IgD-negative memory B cell (primary cell): ENCODE measurements at regions not wholly inside any gene's neighbourhood (a gene's known extent, or its start where the extent isn't known, plus 50 kb on each side); places are given as distances from the start of the nearest gene placed in this dataset.

Experiments used
- H3K27ac Mint-ChIP-seq, 3 donors: one replicate each; pipeline ENCODE4 v1.8.0; 2020 to 2022; ENCODE audit warnings: mild to moderate bottlenecking in 3 of 3, mixed read lengths in 3 of 3, moderate library complexity in 1 of 3
- H3K27me3 Mint-ChIP-seq: one replicate; pipeline ENCODE4 v1.8.0; 2021; ENCODE audit warnings: mixed read lengths
- H3K36me3 Mint-ChIP-seq: one replicate; pipeline ENCODE4 v1.8.0; 2020; ENCODE audit warnings: mild to moderate bottlenecking, mixed read lengths
- H3K4me1 Mint-ChIP-seq, 3 donors: one replicate each; pipeline ENCODE4 v1.8.0; 2020 to 2022; ENCODE audit warnings: mixed read lengths in 3 of 3, mild to moderate bottlenecking in 1 of 3
- H3K4me3 Mint-ChIP-seq, 4 donors: one replicate each; pipeline ENCODE4 v1.8.0; 2020 to 2022; ENCODE audit warnings: mild to moderate bottlenecking in 4 of 4, mixed read lengths in 4 of 4, moderate library complexity in 3 of 4
- H3K9me3 Mint-ChIP-seq, 3 donors: one replicate each; pipeline ENCODE4 v1.8.0; 2020 to 2021; ENCODE audit warnings: mixed read lengths in 3 of 3, mild to moderate bottlenecking in 1 of 3

DNA sequence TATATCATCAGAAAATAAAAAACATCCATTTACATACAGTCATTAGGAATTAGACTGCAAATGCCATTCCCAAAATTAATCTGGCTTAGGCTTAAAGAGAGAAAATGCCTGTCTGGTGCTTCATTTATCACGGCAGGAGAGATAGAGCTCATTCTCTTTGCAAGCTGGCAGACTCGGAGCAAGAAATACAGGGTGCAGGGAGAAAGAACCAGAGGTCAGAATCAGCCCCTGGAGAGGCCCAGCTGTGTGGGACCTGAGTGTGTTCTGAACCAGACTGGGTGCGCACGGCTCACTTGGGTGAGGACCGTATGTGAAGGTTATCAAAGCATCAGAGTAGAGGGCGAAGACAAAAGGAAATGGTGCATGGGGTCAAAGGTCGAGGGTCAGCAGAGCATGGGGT is 227.8 kb downstream of the ACKR3 start:
- H3K27ac Mint-ChIP-seq, result peak overlapping the region in 1 of 3 donors; percentile 65
- H3K9me3 Mint-ChIP-seq, result peaks cover 0 to 6% (median 2%) of the 10 kb centered on the region in 3 donors
- no peaks in the 10 kb centered on the region for H3K4me1 Mint-ChIP-seq
- no peaks in the 10 kb centered on the region for H3K36me3 Mint-ChIP-seq
- H3K4me3 Mint-ChIP-seq, result no peak overlapping the region
- peaks cover 3% of the 10 kb centered on the region for H3K27me3 Mint-ChIP-seq

DNA sequence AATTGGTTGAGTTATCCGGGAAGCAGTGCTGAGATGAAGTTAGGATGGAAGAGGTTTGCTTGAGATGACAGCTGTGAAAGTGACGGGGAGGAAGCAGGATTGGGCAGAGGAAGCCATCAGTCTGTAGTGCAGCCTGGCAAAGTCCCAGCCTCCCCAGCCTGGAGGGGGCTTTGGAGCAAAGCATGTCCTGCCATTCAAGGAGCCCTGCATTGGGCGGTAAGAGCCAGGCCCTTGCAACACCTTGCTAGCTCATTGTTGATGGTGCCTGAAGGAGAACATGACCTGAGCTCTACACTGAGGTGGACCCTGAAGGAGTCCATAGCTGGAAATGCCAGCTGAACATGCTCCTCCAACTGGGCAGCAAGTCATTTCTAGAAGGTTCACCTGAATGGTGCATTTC is 228.9 kb downstream of the ACKR3 start:
- Mint-ChIP-seq H3K27ac (no peak overlapping the region), H3K9me3 (peaks cover 0 to 6% (median 2%) of the 10 kb centered on the region in 3 donors)

DNA sequence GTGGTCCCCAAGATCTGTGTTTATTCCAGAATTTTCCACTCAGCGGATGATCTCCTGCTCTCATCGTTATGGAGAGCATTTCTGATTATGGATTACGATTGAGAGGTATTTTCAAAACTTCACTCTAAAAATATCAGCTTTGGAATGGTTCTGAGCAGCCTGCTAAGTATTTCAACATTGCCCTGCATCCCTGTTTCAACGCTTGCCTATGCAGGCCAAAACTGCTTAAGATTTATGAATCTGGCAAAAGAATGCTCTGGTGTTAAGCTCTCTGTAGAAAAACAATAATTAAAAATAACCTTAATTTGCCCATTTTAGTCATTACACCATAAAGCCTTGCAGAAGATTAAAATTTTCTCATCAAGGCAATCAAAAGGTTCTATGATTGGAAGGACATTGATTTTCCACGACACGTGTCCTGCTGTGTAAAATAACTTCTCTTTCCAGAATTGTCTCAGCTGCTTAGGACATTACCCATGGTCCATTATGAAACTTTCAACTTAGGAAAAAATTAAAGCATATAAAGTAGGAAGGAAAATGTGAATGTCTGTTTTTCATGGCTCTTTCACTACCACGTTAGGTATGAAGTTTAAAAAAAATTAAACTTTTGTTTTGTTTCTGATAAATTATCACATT is 229.9 kb downstream of the ACKR3 start:
- H3K36me3 Mint-ChIP-seq, result no peaks in the 10 kb centered on the region
- H3K4me3 Mint-ChIP-seq, result no peak overlapping the region
- peaks cover 0 to 6% (median 2%) of the 10 kb centered on the region in 3 donors for H3K9me3 Mint-ChIP-seq
- no peaks in the 10 kb centered on the region for H3K4me1 Mint-ChIP-seq
- no peak overlapping the region for H3K27ac Mint-ChIP-seq
- peaks cover 6% of the 10 kb centered on the region for H3K27me3 Mint-ChIP-seq

More for the DNA sequence above, 228.9 kb downstream of the ACKR3 start:
- H3K36me3 Mint-ChIP-seq, result no peaks in the 10 kb centered on the region
- peaks cover 5% of the 10 kb centered on the region for H3K27me3 Mint-ChIP-seq
- H3K4me1 Mint-ChIP-seq, result no peaks in the 10 kb centered on the region
- no peak overlapping the region for H3K4me3 Mint-ChIP-seq

DNA sequence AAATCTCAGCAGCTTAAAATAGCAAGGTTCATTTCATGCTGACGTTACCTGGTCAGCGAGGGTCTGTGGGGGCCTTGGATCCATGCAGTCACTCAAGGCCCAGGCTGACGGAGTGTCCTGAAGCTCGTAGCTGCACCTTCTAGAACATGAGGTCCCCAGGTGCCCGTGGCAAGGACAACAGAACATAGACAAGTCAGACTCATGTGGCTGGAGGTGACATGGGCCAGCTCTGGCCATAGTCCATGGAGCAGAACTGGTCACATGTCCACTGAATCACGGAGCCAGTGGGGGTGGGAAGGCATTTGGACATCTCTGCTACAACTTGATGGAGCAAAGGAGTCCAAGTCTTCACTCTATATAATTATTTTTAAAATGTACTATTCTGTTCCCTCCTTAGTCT is 233.2 kb downstream of the ACKR3 start:
- Mint-ChIP-seq H3K27ac (no peak overlapping the region), H3K4me1 (no peaks in the 10 kb centered on the region), H3K9me3 (peaks cover 0 to 6% (median 2%) of the 10 kb centered on the region in 3 donors), H3K36me3 (no peaks in the 10 kb centered on the region), H3K27me3 (peaks cover 6% of the 10 kb centered on the region), H3K4me3 (no peak overlapping the region)

DNA sequence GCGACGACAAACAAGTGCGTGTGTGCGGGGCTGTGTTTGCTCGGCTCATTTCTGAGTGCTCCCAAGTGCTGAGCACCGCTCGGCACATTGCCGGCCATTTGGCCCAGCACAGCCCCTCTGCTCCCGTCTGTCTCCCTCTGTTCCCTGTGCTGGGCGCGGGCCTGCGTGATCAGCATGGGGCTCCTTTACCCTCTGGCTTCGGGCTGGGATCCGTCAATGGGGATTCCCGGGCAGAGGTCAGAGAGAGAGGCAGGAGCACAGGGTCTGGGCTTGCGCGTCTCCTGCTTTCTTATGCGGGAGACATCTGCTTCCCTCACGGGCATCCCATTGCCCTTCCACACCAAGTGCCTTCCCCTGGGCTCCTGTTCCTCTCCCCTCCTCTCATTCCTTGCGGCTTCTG is 234.0 kb downstream of the ACKR3 start:
- Mint-ChIP-seq H3K36me3 (no peaks in the 10 kb centered on the region), H3K4me3 (no peak overlapping the region), H3K27me3 (peaks cover 3% of the 10 kb centered on the region), H3K27ac (no peak overlapping the region), H3K9me3 (peaks cover 0 to 5% (median 2%) of the 10 kb centered on the region in 3 donors), H3K4me1 (no peaks in the 10 kb centered on the region)

DNA sequence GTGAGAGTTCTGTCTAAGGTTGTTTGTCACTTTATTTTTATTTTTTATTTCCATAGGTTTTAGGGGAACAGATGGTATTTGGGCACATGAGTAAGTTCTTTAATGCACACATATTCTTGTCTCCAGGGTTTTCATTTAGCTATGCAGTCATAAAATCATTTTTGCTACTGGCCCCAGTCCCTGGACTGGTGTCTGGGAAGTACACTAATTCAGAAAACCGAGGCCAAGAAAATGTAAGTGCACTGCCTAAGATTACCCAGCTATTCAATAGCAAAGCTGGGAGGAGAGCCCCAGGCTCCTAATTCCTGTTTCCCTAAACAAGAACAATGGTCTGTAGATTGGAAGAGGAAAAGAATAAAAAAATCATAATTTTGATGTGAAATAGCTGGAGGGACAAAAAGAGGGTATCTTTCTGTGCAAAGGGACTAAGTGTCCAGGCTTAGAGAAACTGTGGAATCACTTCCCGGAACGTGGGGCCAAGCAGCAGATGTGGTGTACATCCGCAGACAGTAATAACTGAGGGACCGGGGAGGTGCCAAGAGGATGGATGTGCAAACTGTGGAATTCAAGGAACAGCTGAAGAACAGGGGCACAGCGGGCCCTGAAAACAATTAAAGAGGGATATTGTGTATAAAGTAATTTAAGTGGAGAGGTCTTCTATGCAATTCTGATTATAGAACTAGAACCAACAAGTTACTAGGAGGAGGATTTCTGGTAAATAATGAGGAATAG is 236.3 kb downstream of the ACKR3 start:
- Mint-ChIP-seq H3K27ac (no peak overlapping the region), H3K36me3 (no peaks in the 10 kb centered on the region), H3K9me3 (peaks cover 2 to 13% (median 7%) of the 10 kb centered on the region in 3 donors), H3K4me1 (no peaks in the 10 kb centered on the region), H3K27me3 (peaks cover 3% of the 10 kb centered on the region), H3K4me3 (no peak overlapping the region)

DNA sequence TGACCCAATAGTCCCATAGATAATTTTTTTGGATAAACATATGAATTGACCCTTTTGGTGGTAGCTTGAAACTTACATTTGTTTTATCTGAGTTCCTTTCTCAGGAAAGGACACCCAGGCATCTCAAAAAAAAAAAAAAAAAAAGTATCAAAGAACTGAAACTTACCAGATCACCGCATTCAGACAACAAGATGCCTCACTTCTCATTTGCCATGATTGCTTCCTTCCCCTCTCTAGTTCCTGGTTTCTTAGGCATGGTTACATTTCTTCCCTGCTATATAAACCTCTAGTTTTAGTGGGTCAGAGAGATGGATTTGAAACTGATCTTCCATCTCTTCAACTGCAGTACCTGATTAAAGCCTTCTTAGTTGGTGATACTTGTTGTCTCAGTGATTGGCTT is 240.1 kb downstream of the ACKR3 start:
- H3K4me3 Mint-ChIP-seq, result no peak overlapping the region
- H3K27me3 Mint-ChIP-seq, result no peaks in the 10 kb centered on the region
- H3K4me1 Mint-ChIP-seq, result no peaks in the 10 kb centered on the region
- H3K36me3 Mint-ChIP-seq, result no peaks in the 10 kb centered on the region
- H3K9me3 Mint-ChIP-seq, result peaks cover 0 to 16% (median 12%) of the 10 kb centered on the region in 3 donors
- no peak overlapping the region for H3K27ac Mint-ChIP-seq

DNA sequence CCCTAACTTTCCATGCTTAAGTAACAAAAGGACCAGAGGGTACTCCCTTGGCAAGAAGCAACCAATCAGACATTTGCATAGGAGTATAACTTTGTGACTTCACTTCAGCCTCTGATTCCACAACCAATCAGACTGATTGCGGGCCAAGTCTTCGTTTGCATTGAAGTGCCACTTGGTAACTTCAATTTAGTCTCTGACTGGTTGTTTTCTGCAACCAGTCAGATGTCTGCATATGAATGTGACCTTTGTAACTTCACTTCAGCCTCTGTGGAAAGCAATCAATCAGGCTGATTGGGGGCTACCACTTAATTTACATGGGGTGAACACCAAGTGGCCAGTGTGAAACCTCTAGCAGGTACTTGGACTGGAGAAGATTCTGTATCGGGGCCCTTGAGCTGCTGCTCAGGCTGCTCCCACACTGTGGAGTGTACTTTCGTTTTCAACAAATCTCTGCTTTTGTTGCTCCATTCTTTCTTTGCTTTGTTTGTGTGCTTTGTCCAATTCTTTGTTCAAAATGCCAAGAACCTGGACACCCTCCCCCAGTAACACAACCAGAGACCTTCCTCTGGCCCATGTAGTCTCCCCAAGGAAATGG is 241.5 kb downstream of the ACKR3 start:
- Mint-ChIP-seq H3K4me1 (no peaks in the 10 kb centered on the region), H3K27me3 (peaks cover 1% of the 10 kb centered on the region), H3K36me3 (no peaks in the 10 kb centered on the region), H3K4me3 (no peak overlapping the region), H3K27ac (no peak overlapping the region), H3K9me3 (peaks cover 0 to 16% (median 9%) of the 10 kb centered on the region in 3 donors)

DNA sequence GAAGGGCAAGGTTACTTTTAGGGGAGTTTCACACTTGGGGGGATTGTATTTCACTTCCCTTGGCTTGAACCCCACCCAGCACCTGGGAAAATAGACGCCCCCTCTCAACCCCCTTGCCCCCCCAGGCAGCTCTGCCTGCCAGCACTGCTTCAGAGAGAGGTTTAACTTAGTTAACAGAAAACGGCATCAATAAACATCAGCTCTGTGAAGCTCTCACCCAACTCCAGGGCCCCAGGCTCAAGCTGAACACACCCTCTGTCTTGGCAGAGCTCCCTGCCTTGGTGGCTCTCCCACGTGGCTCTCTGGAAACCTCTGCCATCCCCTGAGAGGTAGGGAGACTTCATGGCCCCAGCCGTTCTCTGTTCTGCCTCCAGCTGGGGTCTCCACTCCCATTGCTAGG is 244.1 kb downstream of the ACKR3 start:
- no peak overlapping the region for H3K4me3 Mint-ChIP-seq

DNA sequence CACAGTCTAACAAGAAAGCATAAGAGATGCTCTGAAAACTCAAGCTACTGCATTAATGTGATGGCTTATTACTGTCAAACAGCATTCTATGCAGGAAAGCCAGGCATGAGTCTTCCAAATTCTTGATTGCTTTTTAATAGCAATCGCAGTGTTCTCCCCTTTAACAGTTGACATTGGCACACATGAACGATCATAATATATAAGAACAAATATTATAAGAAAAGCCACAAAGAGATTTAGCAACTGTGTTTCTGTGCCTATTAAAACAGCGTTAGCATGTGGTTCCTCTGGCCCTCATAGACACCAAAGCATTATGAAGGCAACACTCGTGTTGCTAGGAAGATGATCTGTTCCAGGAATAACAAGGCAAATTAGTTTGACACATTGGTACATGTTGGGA is 245.0 kb downstream of the ACKR3 start:
- Mint-ChIP-seq H3K27me3 (peaks cover 1% of the 10 kb centered on the region), H3K36me3 (no peaks in the 10 kb centered on the region), H3K27ac (no peak overlapping the region), H3K4me3 (no peak overlapping the region), H3K9me3 (peaks cover 0 to 9% (median 6%) of the 10 kb centered on the region in 3 donors), H3K4me1 (no peaks in the 10 kb centered on the region)

More for the DNA sequence above, 244.1 kb downstream of the ACKR3 start:
- H3K9me3 Mint-ChIP-seq, result peaks cover 0 to 16% (median 6%) of the 10 kb centered on the region in 3 donors
- no peaks in the 10 kb centered on the region for H3K36me3 Mint-ChIP-seq
- no peak overlapping the region for H3K27ac Mint-ChIP-seq
- H3K27me3 Mint-ChIP-seq, result peaks cover 1% of the 10 kb centered on the region
- no peaks in the 10 kb centered on the region for H3K4me1 Mint-ChIP-seq

DNA sequence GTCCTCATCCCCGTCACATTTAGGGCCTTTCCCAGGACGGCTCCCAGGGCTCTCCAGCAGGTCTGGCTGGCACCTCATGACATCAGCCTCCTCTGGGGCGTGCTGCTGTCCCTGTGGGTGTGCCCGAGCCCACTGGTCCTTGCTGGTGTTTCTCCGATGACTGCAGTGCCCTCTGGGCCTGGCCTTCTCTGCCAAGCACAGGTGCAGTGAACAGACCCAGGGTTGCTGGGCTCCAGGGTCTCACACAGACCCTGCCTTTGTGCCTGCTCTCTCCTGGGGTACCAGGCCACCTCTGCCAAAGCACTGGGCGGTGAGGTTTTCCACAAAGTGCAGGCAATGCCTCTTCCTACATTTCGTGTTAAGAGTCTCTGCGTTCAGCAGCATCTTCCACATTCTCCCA is 246.1 kb downstream of the ACKR3 start:
- Mint-ChIP-seq H3K27me3 (peaks cover 1% of the 10 kb centered on the region), H3K36me3 (no peaks in the 10 kb centered on the region), H3K4me1 (no peaks in the 10 kb centered on the region), H3K9me3 (peaks cover 0 to 5% (median 3%) of the 10 kb centered on the region in 3 donors), H3K27ac (no peak overlapping the region), H3K4me3 (no peak overlapping the region)

DNA sequence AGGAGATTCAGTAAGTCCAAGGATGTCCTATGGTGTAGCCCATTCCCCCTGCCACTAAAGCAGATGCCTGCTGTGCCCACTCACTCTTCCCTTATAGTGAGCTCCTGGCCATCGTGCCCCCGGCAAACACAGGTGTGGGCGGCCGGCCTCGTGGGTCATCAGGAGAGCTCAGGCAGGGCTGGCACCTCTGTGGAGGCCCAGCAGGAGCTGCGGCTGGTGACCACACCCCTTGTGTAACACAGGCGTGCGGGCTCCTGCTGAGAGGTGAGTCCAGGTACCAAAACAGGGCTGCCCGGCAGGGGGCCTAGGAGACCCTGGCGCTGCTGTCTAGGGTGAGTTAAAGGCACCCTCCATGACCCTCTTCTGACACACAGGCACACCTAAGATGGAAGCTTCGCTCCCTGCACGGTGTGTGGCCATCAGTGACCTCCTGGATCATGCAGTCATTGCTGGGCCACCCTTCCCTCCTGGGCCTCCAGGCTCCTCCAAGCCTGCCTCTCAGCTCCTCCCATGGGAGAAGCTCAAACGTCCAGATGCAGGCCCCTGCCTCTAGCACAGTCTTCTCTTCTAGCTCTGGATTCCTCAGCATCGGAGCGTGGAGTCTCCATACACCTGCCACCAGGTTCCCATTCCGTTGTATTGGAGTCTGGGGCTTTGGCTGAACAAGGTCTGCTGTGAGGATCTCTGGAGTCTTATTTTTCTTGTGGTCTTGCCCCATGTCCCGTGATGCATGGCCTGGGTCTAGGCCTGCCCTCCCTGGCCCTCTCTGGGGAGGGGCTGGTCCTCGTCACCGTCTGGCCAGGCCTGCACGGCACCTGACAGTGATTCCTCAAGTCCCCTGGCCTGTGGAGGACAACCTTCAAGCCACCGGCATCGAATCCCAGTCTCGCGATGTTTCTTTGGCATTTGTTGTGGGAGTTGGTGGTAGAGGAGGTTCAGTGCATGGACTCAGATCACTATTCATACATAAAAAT is 246.9 kb downstream of the ACKR3 start:
- no peak overlapping the region for H3K27ac Mint-ChIP-seq
- peaks cover 1% of the 10 kb centered on the region for H3K27me3 Mint-ChIP-seq

DNA sequence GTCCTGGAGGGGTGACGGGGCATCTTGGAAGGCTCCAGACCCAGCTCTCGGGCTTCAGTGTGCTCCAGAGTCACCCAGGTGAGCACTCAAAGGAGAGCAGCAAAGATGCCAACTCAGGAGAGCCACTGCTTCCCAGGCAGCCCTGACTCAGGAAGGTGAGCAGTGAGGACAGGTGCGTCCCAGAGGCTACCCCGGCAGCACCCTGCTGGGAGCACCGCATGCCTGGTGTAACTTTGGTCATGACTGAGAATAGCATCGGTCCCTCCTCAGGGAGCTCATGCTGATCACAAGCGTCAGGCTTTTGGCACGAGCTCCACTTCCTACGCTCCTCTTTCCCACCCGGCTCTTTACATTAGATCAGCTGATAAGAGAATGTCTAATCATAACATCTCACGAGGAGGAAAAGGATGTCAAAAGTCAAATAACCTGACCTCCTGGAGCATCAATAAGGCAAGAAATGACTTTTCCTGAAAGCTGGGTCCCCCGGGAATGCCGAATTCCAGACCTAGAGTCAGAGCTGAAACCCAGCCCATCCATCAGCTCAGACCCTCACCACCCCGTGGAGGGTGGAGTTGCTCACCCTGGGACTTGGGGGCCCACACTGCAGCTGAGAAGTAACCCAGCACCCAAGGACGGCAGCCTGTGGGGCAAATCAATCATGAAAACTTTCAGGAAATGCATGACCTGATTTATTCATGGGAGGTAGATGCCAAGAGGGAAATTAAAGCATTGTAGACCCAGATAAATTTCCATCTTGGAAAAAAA is 248.8 kb downstream of the ACKR3 start:
- Mint-ChIP-seq H3K4me3 (no peak overlapping the region), H3K4me1 (no peaks in the 10 kb centered on the region), H3K27ac (no peak overlapping the region), H3K27me3 (peaks cover 1% of the 10 kb centered on the region), H3K9me3 (peaks cover 0 to 4% (median 0%) of the 10 kb centered on the region in 3 donors), H3K36me3 (no peaks in the 10 kb centered on the region)

More for the DNA sequence above, 246.9 kb downstream of the ACKR3 start:
- Mint-ChIP-seq H3K4me1 (no peaks in the 10 kb centered on the region), H3K4me3 (peak overlapping the region in 1 of 4 donors; percentile 16), H3K9me3 (peaks cover 0 to 4% (median 2%) of the 10 kb centered on the region in 3 donors), H3K36me3 (no peaks in the 10 kb centered on the region)
